A549 (cell line): ENCODE measurements at regions not wholly inside any gene's neighbourhood (a gene's known extent, or its start where the extent isn't known, plus 50 kb on each side); places are given as distances from the start of the nearest gene placed in this dataset.

Source experiments
- CBX8 ChIP-seq: fragments of 200-600 bp; sonication (generic); IDR thresholded peaks from 2 replicates; pipeline ENCODE4 v1.6.1; 2016
- EP300 ChIP-seq, 2 experiments: fragments of >200 bp; sonication (Bioruptor Twin); formaldehyde crosslinking; IDR thresholded peaks; 2 replicates in 1 of 2; 3 replicates in 1 of 2; pipeline ENCODE4 v1.6.1; 2016 to 2017
- ESRRA ChIP-seq: fragments of 150-350 bp; IDR thresholded peaks from 2 replicates; pipeline ENCODE4 v1.6.1; 2014; ENCODE audit warnings: mild to moderate bottlenecking, low read length, borderline replicate concordance
- RAD21 ChIP-seq, 2 experiments: fragments of >200 bp in 1 of 2; sonication (Bioruptor Twin) in 1 of 2; formaldehyde crosslinking in 1 of 2; IDR thresholded peaks in 1 of 2; conservative IDR thresholded peaks in 1 of 2; 2 replicates in 1 of 2; 3 replicates in 1 of 2; pipeline ENCODE4 v1.6.1; 2012 to 2018; ENCODE audit warnings: inconsistent platforms in 1 of 2
- TF ChIP-seq, protein P1 (sequence below): fragments of >200 bp; sonication (Bioruptor Twin); formaldehyde crosslinking; IDR thresholded peaks from 3 replicates; pipeline ENCODE4 v1.5.1; 2016
- TF ChIP-seq, protein P2 (sequence below): IDR thresholded peaks from 2 replicates; pipeline ENCODE4 v1.6.1; 2012

- no peak for TF ChIP-seq EP300 (IDR thresholded peaks at IDR 0.05)
- no peak for TF ChIP-seq CBX8
- no peak for TF ChIP-seq RAD21 (conservative IDR thresholded peaks at IDR 0.05 in 1 of 2, IDR thresholded peaks at IDR 0.05 in 1 of 2)
- TF ChIP-seq, protein P1, sequence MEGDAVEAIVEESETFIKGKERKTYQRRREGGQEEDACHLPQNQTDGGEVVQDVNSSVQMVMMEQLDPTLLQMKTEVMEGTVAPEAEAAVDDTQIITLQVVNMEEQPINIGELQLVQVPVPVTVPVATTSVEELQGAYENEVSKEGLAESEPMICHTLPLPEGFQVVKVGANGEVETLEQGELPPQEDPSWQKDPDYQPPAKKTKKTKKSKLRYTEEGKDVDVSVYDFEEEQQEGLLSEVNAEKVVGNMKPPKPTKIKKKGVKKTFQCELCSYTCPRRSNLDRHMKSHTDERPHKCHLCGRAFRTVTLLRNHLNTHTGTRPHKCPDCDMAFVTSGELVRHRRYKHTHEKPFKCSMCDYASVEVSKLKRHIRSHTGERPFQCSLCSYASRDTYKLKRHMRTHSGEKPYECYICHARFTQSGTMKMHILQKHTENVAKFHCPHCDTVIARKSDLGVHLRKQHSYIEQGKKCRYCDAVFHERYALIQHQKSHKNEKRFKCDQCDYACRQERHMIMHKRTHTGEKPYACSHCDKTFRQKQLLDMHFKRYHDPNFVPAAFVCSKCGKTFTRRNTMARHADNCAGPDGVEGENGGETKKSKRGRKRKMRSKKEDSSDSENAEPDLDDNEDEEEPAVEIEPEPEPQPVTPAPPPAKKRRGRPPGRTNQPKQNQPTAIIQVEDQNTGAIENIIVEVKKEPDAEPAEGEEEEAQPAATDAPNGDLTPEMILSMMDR, result no peak
- TF ChIP-seq, protein P2, sequence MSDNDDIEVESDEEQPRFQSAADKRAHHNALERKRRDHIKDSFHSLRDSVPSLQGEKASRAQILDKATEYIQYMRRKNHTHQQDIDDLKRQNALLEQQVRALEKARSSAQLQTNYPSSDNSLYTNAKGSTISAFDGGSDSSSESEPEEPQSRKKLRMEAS, result no peak
- no peak for TF ChIP-seq ESRRA
Measured at GRCh38 chr1:221162352-221162751, 283.1 kb downstream of the HLX start.
